Stimulated activated CD8-positive, alpha-beta memory T cell treated with anti-CD3 and anti-CD28 coated beads, Interleukin-7, amount 100 ng/mL, for 48 hours (primary cell): ENCODE measurements at regions not wholly inside any gene's neighbourhood (a gene's known extent, or its start where the extent isn't known, plus 50 kb on each side); places are given as distances from the start of the nearest gene placed in this dataset.

ENCODE experiments used
- DNase-seq, 2 donors: peaks; one replicate each; pipeline ENCODE4 v3.0.0-alpha.2; 2020; ENCODE audit warnings: low read depth in 1 of 2; ENCODE audit errors: extremely low read depth in 1 of 2

DNA sequence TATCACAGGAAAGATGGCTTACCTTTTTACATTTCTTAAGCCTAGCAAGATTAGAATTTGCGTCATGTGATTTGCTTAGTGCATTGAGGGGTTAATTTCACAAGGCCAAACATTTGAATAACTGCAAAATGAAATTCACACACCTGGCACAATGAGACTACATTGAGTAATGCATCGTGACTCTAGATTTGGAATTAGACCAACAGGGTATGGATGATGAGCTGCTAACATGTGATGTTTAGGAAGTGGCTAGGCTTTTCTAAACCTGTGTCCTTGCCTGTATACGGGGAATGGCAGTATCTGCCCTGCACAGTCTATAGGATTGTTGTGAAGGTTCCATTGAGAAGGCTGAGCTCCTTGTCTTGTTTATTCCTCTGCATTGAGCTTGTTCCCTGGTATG lies 160.1 kb downstream of the MFSD1 start:
- no peak for DNase-seq

DNA sequence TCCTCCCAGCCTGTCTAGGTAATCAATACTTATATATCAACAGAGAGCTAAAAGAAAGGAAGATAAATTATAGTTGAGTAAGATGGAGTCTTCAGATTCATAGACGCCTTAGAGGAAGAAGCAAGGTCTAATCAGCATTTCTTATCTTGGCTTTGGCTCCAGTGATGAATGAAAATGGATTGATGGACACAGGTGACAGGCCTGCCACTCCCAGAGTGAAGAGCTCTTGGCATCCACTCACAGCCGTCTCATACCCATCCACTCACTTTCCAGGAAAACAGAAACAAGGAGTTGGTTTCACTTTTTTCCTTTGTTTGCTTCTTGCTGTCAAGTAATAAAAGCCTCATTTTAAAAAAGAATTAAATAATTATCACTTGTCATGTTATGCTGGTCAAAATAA lies 168.2 kb downstream of the MFSD1 start:
- DNase-seq, result no peak

DNA sequence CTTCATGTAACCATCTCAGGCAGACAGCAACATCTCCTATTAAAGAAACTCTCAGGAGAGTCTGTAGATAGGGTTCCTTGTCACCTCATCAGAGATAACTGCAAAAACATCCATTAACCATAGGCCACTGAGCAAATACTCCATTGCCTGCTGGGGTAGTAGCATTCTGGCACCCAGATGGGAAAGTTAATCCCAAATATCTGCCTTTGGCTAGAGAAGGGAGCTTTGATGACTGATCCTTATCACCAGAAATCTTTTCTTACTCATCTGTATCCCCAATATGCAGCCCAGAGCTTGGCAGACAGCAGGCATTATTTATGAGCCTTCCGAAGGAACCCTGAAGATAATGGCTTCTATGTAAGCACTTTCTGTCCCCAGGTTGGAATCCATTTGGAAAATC lies 173.1 kb downstream of the MFSD1 start:
- DNase-seq, result no peak

DNA sequence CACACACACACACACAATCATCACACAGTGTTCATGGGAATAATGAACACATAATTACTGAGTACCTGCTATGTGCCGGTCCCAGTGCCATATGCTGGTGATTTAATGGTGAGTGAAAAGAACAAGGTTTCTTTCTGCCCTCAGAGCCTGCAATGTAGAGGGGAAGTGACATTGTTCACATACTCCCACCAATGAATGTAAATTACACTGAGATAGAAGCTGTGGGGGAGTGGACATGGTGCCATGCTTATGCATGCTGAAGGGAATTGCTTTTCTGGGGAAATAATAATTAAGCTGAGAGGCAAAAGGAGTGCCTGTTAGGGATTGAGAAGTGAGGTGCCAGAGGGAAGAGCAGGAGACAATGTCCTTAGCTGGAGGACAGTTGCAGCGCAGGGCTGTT lies 175.1 kb downstream of the MFSD1 start:
- DNase-seq, result no peak

DNA sequence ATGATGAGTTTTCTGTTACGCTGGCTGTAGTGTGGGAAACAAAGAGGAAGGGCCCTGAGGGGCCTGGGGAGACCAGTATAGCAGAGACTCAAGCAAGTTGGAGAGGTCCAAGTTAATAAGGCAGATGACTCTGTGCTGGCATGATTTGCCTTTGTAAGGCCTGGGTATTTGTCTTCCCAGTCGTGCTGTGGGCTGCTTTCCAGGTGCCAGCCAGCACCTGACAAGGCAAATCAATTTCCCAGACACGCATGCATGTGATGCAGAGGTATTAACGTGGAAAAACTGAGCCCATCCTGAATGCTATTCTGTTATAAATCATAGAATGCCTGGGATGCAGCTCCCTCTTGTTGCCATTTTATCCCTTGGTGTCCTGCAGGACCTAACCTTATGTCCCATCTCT lies 175.6 kb downstream of the MFSD1 start:
- DNase-seq, result no peak

DNA sequence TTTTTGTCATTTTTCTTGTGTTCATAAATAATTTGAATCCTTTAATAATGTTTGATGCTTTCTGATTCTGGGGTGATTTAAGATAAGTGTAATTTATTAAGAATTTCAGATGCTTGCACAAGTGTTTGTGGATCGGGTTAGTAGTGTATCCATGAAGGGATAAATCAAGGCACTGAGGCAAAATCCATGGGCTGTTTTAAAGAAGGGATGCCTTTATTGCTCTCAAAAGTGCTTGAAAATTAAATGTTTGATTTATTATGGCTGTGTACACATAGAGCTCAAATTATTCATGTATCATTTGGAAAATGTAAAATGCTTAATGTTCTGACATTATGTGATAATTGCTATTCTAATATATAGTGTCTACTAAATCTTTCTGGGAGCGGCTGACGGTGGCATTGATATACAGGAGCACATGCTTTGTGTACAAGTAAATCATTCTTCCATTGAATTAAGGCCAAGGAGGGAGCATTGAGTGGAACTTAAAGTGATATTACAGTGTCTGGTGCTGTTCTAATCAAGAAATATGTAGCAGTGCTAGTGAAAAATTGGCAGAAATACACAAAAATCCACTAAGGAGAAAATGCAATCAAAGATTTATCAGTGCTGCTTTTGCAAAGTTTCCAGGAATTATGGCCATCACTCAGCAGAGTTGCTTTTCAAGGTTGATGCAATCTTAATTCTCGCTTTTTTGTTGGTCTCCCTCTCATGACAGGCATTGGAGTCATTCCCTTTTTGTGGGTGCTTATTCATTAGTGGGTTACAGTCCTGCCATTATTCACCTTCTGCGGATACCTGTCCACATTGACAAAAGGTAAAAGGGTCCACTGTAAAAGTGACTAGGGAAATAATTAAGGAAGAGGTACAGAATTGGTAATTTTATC lies 181.6 kb downstream of the MFSD1 start:
- DNase-seq, result no peak

DNA sequence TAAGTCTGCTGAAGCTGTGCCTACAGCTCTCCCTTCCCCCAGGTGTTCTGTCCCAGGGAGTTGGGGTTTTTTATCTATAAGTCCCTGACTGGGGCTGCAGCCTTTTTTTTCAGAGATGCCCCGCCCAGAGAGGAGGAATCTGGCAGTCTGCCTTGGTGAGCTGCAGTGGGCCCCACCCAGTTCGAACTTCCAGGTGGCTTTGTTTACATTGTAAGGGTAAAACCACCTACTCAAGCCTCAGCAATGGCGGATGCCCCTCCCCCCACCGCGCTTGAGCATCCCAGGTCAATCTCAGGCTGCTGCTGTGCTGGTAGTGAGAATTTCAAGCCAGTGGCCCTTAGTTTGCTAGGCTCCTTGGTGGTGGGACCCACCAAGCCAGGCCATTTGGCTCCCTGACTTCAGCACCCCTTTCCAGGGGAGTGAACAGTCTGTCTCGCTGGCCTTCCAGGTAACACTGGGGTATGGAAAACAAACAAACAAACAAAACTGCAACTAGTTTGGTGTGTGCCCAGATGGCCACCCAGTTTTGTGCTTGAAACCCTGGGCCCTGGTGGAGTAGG lies 189.4 kb downstream of the MFSD1 start:
- DNase-seq, result no peak

DNA sequence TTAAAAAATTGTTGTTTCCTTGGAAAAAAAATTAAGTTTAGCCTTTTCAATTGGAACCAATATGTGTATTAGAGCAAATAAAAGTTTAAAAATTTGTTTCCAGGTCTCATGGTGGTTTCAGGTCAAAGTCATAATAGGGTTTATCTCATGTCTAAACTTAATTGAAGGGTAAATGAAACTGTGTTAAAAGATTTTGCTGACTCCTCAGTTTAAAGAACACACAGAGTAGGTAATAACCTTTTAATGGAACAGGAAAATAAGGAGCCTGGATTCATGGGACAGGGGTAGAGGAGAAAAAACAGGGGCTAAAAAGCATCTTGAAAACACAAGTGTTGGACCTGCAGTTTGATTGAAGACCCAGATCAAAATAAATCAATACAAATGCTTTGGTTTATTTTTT lies 190.6 kb downstream of the MFSD1 start:
- no peak for DNase-seq

DNA sequence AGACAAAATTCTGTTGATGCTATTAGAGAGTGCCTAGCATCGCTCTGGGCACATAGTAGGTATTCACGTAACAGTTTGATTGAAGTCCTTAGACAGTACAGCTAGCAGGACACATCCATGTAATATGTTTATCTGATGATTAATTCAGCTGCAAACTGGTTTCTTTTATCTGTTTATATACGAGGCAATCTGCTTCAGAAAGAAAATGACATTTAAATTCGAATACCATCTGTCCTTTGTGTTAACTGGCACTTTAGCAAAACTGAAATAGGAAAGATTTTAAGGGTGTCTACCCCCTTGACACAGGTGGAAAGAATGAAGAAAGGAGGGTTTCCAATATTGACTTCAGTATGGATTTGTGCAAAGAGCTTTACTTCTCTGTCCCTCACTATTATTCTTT lies 192.5 kb downstream of the MFSD1 start:
- DNase-seq, result no peak

DNA sequence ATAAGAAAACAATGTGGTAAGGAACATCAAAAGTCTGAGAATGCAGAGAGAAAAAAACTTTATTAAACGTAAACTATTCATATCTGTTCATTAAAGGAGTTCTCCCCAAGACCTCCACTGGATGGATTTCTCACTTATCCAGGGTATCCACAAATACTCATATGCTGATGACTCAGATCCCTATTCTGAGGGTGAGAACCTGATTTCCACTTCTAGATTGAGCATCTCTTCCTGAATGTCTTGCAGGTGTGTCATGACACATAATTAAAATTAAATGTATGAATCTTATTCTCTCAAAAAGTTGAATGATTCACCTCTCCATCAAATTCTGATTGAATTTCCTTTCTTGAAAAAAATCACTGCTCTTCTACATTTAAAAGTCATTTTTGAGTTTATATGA lies 199.9 kb downstream of the MFSD1 start:
- no peak for DNase-seq

DNA sequence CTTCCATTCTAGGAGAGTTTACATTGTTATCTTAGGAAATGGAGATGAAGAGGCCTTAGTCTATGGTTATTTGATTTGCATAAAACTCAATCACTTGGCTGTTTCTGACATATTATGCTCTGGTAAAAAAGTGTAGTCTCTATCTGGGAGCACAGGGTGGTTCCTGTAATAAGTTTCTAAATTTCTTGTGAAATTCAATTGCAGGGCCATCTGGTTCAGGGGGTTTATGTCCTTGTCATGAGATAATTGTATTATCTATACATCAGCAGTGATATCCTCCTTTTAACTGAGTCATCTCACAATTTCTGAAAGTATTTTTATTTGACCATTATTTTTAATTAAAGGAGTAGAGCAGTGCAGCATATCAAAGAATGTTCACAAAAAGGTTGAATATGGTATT lies 203.3 kb downstream of the MFSD1 start:
- no peak for DNase-seq

DNA sequence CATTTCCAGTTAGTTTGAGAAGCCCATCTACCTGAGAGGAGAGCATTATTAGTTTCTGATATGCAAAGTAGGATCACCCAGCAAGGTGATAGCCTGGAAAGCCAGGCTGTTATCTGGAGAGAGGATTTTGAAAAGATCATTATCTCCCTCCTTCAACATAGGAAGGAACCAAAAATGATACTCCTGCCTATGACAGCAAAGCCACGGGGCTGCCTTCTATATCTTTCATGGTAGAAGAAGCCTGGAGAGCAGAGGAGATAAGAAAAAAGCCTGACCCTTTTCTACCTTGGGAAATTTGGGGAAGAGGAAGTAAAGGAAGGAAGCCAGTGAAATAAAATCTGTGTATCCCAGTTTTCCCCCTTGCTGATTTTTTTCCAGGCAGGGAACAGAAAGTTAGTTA lies 205.5 kb downstream of the MFSD1 start:
- no peak for DNase-seq

DNA sequence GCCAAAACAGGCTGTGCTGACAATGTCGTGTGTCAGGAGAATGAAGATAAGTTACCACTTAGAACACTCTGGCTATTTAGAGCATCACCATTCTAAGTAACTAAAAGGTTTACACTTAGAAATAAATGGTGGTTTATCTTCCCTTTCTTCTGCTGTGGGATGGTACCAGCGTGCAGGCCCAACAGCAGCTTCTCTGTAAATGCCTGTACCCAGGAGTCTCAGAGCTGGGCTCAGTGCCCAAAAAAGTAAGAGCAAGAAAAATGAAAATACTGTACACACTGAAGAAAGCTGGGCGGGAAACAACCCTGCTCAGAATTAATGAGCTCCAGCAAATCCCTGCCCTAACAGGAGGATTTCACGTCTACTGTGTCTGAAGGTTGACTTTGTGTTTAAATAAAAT lies 206.5 kb downstream of the MFSD1 start:
- no peak for DNase-seq

DNA sequence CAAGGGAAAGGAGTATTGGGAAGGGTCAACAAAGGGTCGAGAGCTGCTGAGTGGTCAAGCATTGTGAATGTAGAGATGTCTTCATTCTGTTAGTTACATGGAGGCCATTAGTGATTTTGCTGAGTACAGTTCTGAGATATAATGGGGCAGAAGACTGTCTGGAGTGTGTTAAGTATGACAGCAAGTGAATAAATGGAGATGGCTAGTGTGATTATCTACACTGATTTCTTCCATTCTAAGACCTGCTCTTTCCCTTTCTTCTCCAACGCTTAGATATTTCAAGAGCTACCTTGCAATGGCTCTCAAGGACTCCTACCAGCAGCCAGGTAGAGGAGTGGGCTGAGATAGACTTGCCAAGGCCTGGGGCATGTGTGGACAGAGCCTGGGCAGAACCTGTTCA lies 216.5 kb downstream of the MFSD1 start:
- DNase-seq, result no peak

DNA sequence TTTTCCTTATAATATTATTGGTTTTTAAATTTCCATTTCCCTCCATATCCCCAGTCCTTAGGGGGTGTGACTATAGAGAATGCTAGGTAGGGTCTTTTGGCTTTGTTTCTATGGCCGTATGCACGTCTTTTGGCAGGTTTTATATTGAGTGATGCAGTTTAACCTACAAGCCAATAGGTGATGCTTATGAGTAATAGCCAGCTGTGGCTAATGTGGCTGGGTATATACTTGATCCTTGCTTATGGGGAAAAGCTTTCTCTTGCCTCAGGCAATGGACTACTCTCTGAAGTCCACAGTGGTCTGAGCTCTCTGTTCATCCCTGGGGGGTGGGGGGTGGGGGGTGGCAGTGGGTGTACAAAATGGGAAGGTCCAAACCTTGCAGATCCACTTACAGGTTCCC lies 223.9 kb downstream of the MFSD1 start:
- DNase-seq, result no peak

DNA sequence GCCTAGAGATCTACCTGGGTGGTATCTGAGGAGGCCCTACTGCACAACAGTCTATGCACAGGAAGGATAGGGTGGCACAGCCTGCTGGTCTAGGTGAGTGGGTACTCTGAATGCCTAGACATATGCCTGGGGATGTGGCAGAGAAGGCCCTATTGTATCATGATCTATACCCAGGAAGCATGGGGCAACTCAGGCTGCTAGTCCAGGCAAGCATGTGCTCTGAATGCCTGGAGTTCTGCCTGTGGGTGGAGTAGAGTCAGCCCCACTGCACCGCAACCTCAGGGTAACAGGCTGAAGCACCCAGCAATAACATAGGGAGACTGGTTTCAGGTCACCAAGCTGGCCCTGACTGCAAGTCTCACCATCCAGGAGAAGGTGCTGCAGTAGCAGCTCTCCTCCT lies 224.7 kb downstream of the MFSD1 start:
- no peak for DNase-seq

DNA sequence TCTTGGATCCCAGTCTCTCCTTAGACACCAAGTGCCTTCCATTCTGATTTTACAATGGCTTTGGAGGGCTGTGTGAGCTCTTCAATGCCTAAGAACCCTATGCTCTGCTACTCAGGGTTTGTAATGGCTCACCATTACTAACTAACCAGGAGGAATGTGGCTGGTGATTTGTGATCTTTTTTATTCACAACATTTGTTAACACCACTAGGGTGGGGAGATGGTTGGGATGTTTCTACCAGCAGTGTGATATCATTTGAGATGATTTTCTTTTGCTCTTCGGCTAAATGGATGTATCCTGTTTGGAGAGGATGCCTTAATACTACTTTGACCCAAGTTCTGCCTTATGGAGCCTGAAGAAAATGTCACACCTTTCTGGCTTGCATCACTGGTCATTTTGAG lies 226.9 kb downstream of the MFSD1 start:
- DNase-seq, result no peak

DNA sequence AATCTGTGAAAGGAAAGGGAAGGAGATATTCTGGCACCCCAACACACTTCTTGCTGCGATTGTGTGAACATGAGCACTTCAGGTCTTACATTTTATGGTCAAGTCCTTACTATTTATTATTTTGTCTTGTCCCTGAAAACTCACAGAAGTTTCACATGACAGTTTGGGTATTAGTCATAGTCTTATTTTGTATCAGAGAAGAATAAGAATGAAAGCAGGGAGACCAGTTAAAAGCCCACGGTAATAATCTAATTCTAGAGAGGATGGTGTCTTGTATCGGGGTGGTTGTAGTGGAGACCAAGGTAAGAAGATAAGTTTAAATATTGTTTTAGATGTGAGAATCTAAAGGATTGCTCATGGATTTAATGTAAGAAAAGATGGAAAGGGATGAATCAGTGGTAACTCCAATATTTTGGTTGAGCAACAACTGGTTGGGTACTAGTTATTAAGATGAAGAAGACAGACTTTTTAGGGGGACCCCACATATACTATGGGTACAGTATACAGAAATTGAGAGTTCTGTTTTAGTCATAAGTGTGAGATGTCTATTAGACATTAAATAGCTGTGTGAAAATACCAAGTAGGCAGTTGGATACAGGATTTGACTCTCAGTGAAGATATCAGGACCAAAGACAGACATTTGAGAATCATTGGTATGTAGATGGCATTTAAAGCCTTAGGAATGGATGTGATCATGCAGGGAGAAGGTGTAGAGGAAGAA lies 227.6 kb downstream of the MFSD1 start:
- no peak for DNase-seq

DNA sequence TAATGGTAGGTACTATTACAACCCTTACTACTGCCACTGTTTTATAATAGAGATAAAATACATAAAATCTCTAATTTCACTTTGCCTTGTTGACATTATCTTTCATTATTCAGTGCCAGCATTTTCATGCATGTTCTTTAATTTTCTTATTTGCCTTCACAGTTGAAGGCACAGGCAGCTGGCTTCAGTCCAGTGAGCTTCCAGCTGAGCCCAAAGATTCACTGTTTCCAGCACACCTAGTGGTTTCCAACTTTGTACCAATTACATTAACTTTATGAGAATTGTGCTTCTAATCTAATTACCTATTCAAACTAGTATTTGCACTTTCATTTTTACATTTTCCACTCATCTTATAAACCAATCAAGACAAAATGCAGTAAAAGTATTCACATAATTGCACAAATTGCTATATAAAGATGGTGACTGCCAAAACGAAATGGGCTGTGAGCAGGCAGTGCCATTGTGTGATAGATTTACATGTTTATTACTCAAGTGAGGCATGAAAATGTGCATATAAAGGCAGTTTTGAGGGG lies 228.3 kb downstream of the MFSD1 start:
- DNase-seq, result no peak

DNA sequence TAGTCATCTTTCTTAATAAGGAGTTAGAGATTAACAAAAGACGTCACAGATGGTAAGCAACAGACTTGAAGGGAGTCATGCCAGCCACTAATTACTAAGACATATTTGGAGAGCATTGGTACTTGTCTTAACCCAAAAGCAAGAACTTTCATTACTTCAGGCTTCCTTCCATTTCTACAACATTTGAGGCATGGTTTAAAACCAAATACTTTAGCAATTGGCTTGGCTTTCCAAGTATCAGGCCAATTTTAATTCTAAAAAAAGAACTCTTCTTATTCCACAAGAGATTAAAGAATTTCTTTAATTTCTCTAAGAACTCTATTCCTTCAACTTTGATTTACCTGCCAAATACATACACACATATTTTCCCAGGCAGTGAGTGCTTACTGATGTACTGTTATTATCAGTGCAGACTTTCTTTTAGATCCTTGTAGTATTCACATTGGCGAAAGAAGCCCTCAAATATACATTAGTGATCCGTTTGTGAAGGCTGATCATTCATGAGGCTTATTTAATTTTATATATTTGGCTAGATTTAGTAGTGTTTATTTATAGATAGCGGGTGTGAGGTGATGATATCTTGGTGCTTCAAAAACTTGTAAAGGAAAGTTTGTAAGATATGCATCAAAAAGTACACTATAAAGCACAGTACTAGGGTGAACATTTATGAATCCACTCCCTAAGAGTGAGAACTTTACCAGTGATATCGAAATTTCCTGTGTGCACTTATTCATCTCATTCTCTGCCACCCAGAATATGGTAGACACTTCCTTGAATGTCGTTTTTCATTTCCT lies 229.2 kb downstream of the MFSD1 start:
- DNase-seq, result no peak

DNA sequence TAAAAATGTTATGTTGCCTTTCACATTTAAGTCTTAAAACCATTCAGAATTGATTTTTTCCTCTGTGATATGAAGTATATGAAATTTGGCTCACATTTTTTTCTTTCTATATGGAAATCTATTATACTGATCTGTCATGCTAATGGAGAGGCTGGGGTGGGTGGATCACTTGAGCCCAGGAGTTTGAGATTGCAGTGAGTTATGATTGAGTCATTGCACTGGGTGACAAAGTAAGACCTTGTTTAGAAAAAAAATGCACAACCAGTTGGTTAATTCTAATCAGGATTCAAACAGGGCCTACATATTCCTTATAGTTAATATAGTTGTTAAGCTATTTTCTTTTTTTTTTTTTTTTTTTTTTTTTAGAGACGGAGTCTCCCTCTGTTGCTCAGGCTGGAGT lies 230.5 kb downstream of the MFSD1 start:
- no peak for DNase-seq
